Activated naive CD4-positive, alpha-beta T cell (primary cell): ENCODE measurements at regions not wholly inside any gene's neighbourhood (a gene's known extent, or its start where the extent isn't known, plus 50 kb on each side); places are given as distances from the start of the nearest gene placed in this dataset.
"Not testable (repeated sequence)": the region's sequence is repeated elsewhere in the genome, so short reads cannot be mapped to it uniquely, and the experiment has no call there.

Experiments
- DNase-seq, 4 experiments: peaks; one replicate each; lab custom pipeline; 2025; lab: John Stamatoyannopoulos, UW

DNA sequence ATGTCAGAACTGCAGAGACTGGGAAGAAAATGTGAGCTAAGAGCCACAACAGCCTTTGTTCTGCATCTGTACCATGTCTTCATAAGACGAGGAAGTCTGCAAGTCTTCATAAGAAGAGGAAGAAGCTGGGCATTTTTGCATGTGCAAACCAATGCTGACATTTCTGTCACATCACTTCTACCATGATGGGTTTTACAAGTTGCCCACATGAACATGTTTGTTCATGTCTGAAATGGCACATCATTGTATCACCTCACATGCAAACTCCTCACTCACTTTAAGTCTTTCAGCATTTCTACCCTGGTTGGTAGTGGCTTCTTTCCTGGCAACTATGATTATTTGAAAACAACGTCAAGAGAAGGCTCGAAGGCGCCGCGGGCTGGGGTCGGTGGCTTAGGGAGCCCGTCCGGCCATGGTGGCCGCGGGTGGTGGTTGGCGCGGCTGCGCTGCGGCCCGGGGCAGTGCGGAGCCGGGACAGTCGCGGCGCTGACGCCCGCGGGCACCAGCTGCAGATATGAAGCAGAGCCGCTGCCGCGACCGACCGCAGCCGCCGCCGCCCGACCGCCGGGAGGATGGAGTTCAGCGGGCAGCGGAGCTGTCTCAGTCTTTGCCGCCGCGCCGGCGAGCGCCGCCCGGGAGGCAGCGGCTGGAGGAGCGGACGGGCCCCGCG lies 433.1 kb upstream of the WWC1 start:
- not testable (repeated sequence) for DNase-seq

GRCh38 chr5:167861129-167861927 lies 430.1 kb upstream of the WWC1 start:
- DNase-seq = no peak

DNA sequence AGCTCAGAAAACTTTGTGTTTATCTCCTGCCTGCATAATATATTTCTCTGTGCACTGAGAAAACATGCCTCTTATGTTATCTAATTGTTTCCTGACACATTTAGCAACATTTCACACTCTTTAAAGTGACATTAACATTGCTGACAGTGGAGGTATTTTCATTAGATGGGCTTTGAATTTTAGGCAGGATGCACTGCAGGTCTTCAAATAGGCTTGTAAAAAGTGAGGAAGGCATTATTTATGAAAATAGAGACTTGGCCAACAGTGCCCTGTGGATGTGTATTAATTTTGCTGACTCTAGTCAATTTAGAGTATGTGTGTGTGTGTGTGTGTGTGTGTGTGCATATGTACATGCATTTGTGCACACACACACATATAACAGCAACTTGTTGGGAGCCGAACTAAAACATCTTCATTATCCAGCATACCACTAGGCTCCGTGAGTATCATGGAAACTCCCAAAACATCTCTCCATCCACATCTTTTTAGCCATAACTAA lies 429.5 kb upstream of the WWC1 start:
- no peak for DNase-seq

DNA sequence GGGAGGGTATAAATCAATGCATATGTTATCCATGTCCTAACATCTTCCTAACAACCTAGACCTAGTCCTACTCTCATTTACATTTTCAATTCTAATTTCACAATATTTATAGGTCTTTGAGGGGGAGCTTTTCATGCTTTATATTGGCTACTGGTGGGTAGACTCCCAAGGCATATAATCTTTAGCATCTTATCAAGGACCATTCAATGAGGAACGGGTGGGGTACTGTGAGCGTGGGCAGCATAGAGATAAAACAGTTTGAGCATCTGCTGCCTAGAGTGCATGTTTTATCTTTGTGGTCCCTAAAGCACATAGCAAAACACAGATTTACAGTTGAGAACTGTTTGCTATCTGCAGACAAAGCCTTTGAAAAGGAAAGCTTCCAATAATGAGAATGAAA lies 427.6 kb upstream of the WWC1 start:
- no peak for DNase-seq

DNA sequence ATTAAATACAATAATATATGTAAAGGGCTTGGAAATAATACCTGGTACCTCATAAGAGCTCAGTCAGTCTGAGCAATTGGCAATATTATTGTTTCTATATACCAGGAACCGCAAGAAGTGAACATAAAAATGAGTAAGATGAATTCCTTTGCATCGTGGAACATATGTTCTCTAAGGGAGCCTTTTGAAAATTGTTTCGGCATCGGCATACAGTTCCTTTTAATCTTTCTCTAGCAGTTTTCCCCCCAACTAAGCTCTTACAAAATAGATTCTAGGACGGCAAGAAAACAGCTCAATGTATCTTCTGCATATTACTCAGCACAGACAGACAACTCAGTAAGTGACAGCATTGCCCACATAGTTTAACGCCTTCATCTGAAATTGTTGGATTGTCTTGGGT lies 426.6 kb upstream of the WWC1 start:
- no peak for DNase-seq

DNA sequence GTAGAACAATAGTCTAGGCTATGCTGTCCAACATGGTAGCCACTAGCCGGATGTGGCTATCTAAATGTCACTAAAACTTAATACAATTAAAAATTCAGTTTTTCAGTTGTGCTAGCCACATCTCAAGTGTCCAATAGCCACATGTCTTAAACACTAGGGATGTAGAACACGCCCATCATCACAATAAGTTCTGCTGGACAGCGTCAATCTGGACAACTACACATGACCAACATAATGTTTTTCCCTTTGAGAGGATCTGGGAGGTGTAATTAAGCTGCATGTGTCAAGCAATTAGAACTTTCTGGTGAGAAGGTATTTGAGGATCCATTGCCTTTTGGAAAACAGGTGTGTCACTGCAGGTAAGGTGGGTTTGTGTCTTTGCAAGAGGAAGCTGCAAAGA lies 424.6 kb upstream of the WWC1 start:
- no peak for DNase-seq

DNA sequence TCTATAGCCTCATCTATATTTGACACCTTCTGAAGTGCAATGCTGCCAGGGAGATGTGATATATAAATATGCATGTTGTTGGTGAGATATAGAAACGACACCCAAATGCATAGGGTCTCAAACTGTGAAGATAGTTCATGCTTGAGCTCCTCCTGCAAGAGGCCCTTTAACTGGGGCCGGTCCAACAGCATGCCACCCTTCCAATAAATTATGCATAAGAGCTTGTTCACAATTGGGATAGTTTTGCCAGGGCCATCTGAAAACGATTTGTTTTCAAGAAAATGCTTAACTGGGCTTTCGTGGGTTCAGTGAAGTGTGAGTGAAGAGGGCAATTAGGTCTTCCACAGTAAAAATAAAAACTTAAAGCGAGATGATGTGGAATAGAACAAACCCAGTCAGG lies 424.2 kb upstream of the WWC1 start:
- no peak for DNase-seq

GRCh38 chr5:167869125-167869524 lies 422.3 kb upstream of the WWC1 start:
- DNase-seq = no peak

DNA sequence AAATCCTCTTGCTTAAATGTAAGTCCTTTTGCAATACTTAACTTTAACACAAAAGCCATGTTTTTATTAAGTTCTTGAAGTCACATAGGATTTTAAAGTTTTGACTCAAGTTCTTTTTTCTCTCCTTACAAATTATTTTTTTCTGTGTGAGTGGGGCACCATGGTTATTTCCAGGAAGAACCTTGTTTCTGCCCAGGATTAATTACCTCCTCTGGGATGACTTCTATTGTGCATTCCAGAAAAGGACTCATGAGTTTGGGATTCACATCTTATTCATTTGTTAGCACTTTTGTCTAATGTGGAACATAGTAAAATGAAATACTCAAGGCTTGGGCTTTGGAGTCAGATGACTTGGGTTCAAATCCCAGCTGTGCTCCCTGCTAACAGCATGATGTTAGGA lies 421.4 kb upstream of the WWC1 start:
- no peak for DNase-seq

GRCh38 chr5:167871091-167871490 lies 420.4 kb upstream of the WWC1 start:
- DNase-seq = no peak

DNA sequence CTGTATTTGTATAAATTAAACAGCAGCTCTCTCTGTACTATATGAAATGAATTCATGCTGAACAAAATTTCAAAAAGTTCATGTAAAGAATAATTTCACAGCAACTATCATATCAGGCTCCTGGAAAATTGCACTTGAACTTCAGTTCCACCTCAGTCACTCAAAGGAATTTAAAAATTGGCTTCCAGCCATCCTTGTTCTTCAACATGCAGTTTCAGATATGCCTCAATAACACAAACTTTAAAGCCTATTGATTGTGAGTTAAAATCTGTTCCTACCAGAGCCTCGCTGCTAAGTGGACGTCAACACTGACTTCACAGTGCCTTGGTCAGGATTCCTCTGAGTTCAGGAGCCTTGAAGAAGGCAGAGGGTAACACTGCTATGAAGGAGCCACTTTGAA lies 418.7 kb upstream of the WWC1 start:
- no peak for DNase-seq

- no peak for DNase-seq
Measured at GRCh38 chr5:167877114-167877722, 414.2 kb upstream of the WWC1 start.

DNA sequence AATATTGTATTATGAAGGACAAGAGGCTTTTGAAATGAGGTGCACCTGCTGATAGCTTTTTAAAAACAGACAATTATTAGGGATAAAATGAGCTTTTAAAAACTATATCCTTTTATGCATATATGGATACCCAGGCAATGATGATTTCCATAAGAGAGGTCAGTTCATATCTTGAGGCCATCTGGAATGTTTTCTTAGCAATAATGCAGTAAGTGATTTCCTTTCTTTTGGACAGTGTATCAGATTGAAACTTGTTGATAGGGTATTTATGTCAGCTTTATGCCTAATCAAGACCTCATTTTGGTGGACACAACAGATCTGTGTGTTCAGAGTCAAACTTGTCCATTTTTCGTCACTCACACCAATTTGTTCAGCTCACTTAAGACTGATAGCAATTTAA lies 413.5 kb upstream of the WWC1 start:
- no peak for DNase-seq

DNA sequence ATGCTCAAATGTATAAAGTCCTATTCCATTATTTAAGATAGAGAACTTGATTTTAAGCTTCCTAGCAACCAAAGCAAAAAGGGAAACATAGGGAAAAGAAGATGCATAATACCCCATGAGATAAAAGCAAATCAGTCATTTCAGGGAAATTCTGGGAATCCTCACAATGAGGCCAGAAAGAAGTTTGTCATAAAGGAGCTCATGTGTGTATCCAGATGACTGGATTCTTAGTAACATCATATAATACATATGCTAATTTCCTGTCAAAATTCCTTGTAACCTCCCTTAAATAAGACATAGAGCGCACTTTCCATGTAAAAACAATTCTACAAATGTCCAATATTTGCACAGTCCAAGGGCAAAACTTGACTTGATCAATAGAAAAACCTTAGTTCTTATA lies 411.0 kb upstream of the WWC1 start:
- DNase-seq = no peak

- no peak for DNase-seq
Measured at GRCh38 chr5:167881041-167881440, 410.4 kb upstream of the WWC1 start.

DNA sequence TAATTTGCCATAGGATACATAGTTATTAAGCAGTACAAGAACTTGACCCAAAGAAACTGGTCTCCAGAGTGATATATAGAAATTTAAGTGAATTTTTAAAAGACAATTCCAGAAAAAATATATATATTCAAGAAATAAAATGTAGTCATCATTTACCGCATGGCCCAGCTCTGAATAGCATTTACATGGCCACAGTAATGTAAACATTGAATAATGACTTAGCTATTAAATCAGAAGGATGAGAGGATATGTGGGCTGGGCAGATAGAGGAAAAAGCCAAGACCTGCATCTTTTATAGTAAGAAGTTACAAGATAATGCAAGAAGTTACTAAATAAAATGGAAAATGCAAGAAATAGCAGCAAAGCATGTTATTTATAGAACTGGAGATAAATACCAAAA lies 405.2 kb upstream of the WWC1 start:
- no peak for DNase-seq

GRCh38 chr5:167888393-167888792 lies 403.1 kb upstream of the WWC1 start:
- DNase-seq = no peak

- DNase-seq = no peak
Measured at GRCh38 chr5:167889276-167889675, 402.2 kb upstream of the WWC1 start.

DNA sequence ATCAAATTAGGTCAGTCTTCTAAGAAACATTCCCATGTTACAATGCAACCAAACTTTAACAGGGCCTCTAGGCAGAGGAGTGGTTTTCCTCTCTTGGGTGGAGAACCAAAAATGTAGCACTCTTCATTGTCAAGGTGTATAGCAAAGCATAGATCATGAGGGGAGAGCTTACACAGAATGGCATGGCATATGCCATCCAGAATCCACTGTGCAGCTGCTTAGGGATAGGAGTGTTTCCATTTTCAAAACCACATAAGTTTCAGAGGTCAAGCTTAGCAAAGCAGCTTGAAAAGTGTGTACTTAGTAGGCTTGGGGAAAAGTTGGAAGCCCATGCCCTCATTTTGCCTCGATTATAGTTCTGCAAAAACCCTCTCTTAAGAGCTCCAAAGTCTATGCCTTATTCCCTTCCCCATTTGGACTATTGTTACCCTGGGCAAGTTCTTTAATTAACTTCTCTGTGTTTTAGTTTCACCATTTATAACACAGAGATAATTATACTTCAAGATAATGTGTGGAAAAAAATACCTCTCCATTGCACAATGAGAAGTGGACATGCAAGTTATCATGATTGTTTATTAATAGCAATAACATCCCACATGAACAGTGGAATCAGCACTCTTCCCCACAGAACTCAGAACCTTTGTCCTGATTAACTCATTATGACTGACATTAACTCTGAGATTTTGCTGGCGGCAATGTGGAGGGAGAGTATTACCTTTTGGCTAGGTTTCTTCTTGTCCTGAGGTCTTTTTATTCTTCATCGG lies 398.9 kb upstream of the WWC1 start:
- DNase-seq = no peak

GRCh38 chr5:167893271-167893670 lies 398.2 kb upstream of the WWC1 start:
- DNase-seq = no peak

- no peak for DNase-seq
Measured at GRCh38 chr5:167894631-167895472, 396.6 kb upstream of the WWC1 start.
